Neural progenitor cell (in vitro differentiated cells): ENCODE measurements at regions not wholly inside any gene's neighbourhood (a gene's known extent, or its start where the extent isn't known, plus 50 kb on each side); places are given as distances from the start of the nearest gene placed in this dataset.

ENCODE experiments used
- EZH2phosphoT487 ChIP-seq: fragments of 200-600 bp; sonication (generic); IDR thresholded peaks from 2 replicates; pipeline ENCODE4 v1.6.1; 2017; ENCODE audit warnings: antibody characterized with exemption
- TF ChIP-seq, protein P1 (sequence below): fragments of 200-600 bp; sonication (generic); IDR thresholded peaks from 2 replicates; pipeline ENCODE4 v1.5.1; 2017; ENCODE audit warnings: antibody characterized with exemption, mild to moderate bottlenecking

DNA sequence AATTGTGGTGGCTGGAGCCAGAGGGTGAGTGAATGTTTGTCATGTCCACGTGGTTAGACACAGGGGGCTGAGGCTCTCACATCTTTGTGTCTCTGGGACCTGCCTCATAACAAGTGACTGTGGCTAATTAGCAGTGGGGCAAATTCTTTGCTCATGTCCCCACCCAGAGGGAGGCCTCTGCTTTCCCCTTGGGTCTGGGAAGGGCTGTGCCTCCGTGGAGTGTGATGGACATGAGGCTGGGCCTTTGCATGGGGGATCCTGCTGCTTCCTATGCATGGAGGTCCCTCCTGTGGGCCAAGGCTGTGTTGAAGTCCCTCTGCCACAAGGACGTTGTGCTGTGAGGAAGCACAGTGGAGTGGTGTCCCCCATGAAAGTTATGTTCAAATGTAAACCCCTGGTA, 327.4 kb upstream of the SHH start:
- TF ChIP-seq, protein P1, sequence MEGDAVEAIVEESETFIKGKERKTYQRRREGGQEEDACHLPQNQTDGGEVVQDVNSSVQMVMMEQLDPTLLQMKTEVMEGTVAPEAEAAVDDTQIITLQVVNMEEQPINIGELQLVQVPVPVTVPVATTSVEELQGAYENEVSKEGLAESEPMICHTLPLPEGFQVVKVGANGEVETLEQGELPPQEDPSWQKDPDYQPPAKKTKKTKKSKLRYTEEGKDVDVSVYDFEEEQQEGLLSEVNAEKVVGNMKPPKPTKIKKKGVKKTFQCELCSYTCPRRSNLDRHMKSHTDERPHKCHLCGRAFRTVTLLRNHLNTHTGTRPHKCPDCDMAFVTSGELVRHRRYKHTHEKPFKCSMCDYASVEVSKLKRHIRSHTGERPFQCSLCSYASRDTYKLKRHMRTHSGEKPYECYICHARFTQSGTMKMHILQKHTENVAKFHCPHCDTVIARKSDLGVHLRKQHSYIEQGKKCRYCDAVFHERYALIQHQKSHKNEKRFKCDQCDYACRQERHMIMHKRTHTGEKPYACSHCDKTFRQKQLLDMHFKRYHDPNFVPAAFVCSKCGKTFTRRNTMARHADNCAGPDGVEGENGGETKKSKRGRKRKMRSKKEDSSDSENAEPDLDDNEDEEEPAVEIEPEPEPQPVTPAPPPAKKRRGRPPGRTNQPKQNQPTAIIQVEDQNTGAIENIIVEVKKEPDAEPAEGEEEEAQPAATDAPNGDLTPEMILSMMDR, result no peak
- no peak for TF ChIP-seq EZH2phosphoT487
